Stimulated activated CD4-positive, alpha-beta T cell treated with anti-CD3 and anti-CD28 coated beads, TNF-alpha, amount 100 ng/mL, for 1 hour (primary cell): ENCODE measurements at regions not wholly inside any gene's neighbourhood (a gene's known extent, or its start where the extent isn't known, plus 50 kb on each side); places are given as distances from the start of the nearest gene placed in this dataset.

Source experiments
- DNase-seq, 3 donors: peaks; one replicate each; pipeline ENCODE4 v3.0.0-alpha.2; 2020; ENCODE audit warnings: low read depth in 3 of 3, low spot score in 1 of 3

DNA sequence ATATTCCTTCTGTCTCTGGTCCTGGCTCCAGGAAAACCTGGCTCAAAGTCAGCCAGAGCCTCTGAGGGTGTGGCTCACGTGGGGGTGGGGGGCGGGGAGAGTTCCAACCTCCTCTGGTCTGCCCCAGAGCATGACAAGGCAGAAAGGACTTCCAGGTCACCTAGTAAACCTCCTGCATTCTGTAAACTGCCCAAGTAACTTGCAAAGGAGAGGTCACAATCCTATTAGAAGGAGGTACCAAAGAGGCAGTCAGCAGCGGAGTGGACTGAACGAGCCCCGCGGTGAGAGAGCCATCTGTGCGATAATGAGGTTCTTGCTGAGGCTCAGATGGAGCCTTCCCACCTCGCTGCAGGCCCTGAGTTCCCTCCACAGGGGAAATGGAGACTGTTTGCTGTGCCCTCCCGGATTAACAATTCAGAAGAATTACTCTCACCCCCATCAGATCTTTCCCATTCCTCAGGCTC, 58.9 kb upstream of the GATA6 start:
- no peak for DNase-seq

GRCh38 chr18:22112215-22112614, 57.2 kb upstream of the GATA6 start:
- DNase-seq, result no peak

DNA sequence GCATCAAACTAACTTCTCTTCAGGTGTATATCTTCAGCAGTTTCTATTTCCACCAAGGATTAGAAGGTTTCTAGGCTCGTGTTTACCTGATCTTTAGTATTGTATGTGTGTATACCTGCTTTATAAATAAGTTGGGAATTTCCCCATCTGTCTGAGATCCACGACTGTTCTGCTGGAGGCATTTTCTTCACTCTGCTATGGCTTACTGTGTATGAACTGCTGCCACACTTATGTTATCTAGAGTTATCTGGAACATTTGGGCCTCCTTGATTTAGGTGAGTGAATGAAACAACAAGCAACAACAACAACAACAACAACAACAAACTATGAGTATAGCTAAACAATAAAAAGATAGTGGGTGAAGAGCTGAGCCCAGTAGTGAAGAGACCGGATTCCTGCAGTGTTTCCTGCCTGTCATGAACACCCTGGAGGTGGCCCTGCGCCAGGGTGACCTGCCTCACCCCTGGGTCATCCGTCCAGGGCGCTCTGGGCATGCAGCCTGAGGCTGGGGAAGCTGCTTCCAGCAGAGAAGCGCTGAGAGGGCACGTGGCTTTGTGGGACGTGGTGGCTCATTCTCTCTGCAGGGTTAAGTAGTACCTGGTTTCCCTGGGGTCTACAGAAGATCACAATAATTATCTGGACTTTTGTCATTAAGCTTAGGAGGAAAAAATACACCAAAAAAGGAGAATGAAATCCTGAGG, 56.1 kb upstream of the GATA6 start:
- DNase-seq, result no peak

GRCh38 chr18:22114526-22115321, 54.7 kb upstream of the GATA6 start:
- no peak for DNase-seq

- no peak for DNase-seq
Observed at GRCh38 chr18:22115573-22115972, 53.8 kb upstream of the GATA6 start.
